WTC11 (cell line): ENCODE measurements at regions not wholly inside any gene's neighbourhood (a gene's known extent, or its start where the extent isn't known, plus 50 kb on each side); places are given as distances from the start of the nearest gene placed in this dataset.

Experiments used
- ATAC-seq: fragments of 200-7000 bp; cut with Tn5 transposase; 2 replicates; pipeline ENCODE4 v1.10.0; 2021; ENCODE audit warnings: mild to moderate bottlenecking, moderate library complexity
- CTCF ChIA-PET: fragments of 300-600 bp; sonication (Branson Sonifier 250); formaldehyde crosslinking; loops from one replicate; lab custom pipeline; 2021; ENCODE audit warnings: antibody characterized with exemption; lab: Charles Lee
- POLR2A ChIA-PET: fragments of 350-600 bp; sonication (Branson Sonifier 250); formaldehyde crosslinking; loops from one replicate; lab custom pipeline; 2021; ENCODE audit warnings: antibody characterized with exemption; lab: Charles Lee
- DNase-seq: peaks from one replicate; pipeline ENCODE4 v3.0.0; 2021; ENCODE audit warnings: low spot score
- H3K27ac Mint-ChIP-seq: 2 replicates; pipeline ENCODE4 v1.8.0; 2021; ENCODE audit warnings: mixed read lengths
- H3K27me3 Mint-ChIP-seq: 2 replicates; pipeline ENCODE4 v1.8.0; 2021; ENCODE audit warnings: low read depth, mild to moderate bottlenecking, moderate library complexity, mixed read lengths
- H3K36me3 Mint-ChIP-seq: 2 replicates; pipeline ENCODE4 v1.8.0; 2021; ENCODE audit warnings: mixed read lengths
- H3K4me1 Mint-ChIP-seq: 2 replicates; pipeline ENCODE4 v1.8.0; 2022; ENCODE audit warnings: mixed read lengths
- H3K4me3 Mint-ChIP-seq: 2 replicates; pipeline ENCODE4 v1.8.0; 2021; ENCODE audit warnings: mild to moderate bottlenecking, moderate library complexity, mixed read lengths
- H3K9me3 Mint-ChIP-seq: 2 replicates; pipeline ENCODE4 v1.8.0; 2021; ENCODE audit warnings: mixed read lengths
- EMX1 ChIP-seq: fragments of 250-450 bp; sonication (Bioruptor Pico); IDR thresholded peaks from 2 replicates; pipeline ENCODE4 v1.8.0; 2021; ENCODE audit warnings: mild to moderate bottlenecking
- JUN ChIP-seq: sonication (generic); formaldehyde crosslinking; IDR thresholded peaks from 2 replicates; pipeline ENCODE4 v1.8.0; 2023; ENCODE audit warnings: mild to moderate bottlenecking, missing genetic modification reagents
- NFE2L1 ChIP-seq: sonication (generic); formaldehyde crosslinking; IDR thresholded peaks from 2 replicates; pipeline ENCODE4 v1.8.1; 2023; ENCODE audit warnings: missing genetic modification reagents
- SMAD3 ChIP-seq: sonication (generic); formaldehyde crosslinking; IDR thresholded peaks from 2 replicates; pipeline ENCODE4 v1.8.0; 2022; ENCODE audit warnings: missing genetic modification reagents, mild to moderate bottlenecking, borderline replicate concordance
- SP1 ChIP-seq: sonication (generic); formaldehyde crosslinking; conservative IDR thresholded peaks from 2 replicates; pipeline ENCODE4 v1.8.1; 2022; ENCODE audit warnings: missing genetic modification reagents
- TEAD1 ChIP-seq: sonication (generic); formaldehyde crosslinking; IDR thresholded peaks from 2 replicates; pipeline ENCODE4 v1.8.0; 2022; ENCODE audit warnings: mild to moderate bottlenecking, missing genetic modification reagents
- TP53 ChIP-seq: sonication (generic); formaldehyde crosslinking; IDR thresholded peaks from 2 replicates; pipeline ENCODE4 v1.8.1; 2023; ENCODE audit warnings: mild to moderate bottlenecking, missing genetic modification reagents
- ZNF121 ChIP-seq: sonication (generic); formaldehyde crosslinking; IDR thresholded peaks from 2 replicates; pipeline ENCODE4 v1.8.0; 2023; ENCODE audit warnings: missing genetic modification reagents
- ZNF416 ChIP-seq: fragments of 250-450 bp; sonication (Bioruptor Pico); IDR thresholded peaks from 2 replicates; pipeline ENCODE4 v1.9.0; 2021; ENCODE audit warnings: mild to moderate bottlenecking, inconsistent platforms
- TF ChIP-seq, protein P1 (sequence below): fragments of 250-450 bp; sonication (Bioruptor Pico); IDR thresholded peaks from 2 replicates; pipeline ENCODE4 v1.8.0; 2021; ENCODE audit warnings: mild to moderate bottlenecking
- TF ChIP-seq, protein P2 (sequence below): sonication (generic); formaldehyde crosslinking; IDR thresholded peaks from 2 replicates; pipeline ENCODE4 v1.8.1; 2022; ENCODE audit warnings: low read depth, missing genetic modification reagents, borderline replicate concordance
- TF ChIP-seq, protein P3 (sequence below): fragments of 250-450 bp; sonication (Bioruptor Pico); IDR thresholded peaks from 2 replicates; pipeline ENCODE4 v1.9.0; 2021; ENCODE audit warnings: mild to moderate bottlenecking
- TF ChIP-seq, protein P4 (sequence below): sonication (generic); formaldehyde crosslinking; IDR thresholded peaks from 2 replicates; pipeline ENCODE4 v1.8.0; 2023; ENCODE audit warnings: missing genetic modification reagents
- TF ChIP-seq, protein P5 (sequence below): sonication (generic); formaldehyde crosslinking; IDR thresholded peaks from 2 replicates; pipeline ENCODE4 v1.8.1; 2023; ENCODE audit warnings: mild to moderate bottlenecking, moderate library complexity, missing genetic modification reagents
- TF ChIP-seq, protein P6 (sequence below): fragments of 250-450 bp; sonication (Bioruptor Pico); IDR thresholded peaks from 2 replicates; pipeline ENCODE4 v2.1.2; 2022; ENCODE audit warnings: mild to moderate bottlenecking, moderate library complexity
- TF ChIP-seq, protein P7 (sequence below): sonication (generic); formaldehyde crosslinking; IDR thresholded peaks from 2 replicates; pipeline ENCODE4 v1.8.1; 2023; ENCODE audit warnings: mild to moderate bottlenecking, missing genetic modification reagents, moderate library complexity
- TF ChIP-seq, protein P8 (sequence below): fragments of 250-450 bp; sonication (Bioruptor Pico); IDR thresholded peaks from 2 replicates; pipeline ENCODE4 v1.9.0; 2021; ENCODE audit warnings: mild to moderate bottlenecking, borderline replicate concordance

DNA sequence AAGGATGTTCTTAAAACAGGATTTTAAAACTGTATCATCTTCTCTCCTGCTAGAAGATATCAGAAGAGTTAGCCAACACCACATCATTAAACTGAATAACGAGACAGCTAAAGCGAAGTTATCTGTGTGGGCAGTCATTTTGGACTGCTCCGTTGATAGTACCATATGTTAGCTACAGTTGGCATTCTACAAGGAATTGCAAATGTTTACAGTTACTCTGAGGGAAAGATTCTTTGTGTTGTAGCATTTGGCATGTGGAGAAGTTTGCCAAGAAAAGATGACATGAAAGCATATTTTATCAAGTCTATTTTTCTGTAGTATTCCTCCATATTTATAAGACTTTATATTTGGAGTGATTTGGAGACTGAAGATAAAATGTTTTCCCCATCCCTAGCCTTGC, 464.4 kb upstream of the POM121L12 start:
- DNase-seq (no peak), ATAC-seq (no peak)
- Mint-ChIP-seq H3K9me3 (no peaks in the 10 kb centered on the region; the same call in 1 of the 2 replicates), H3K4me1 (no peaks in the 10 kb centered on the region), H3K27ac (no peak overlapping the region), H3K4me3 (no peak overlapping the region), H3K36me3 (no peaks in the 10 kb centered on the region), H3K27me3 (no peaks in the 10 kb centered on the region)
- TF ChIP-seq EMX1 (CRISPR knock-in tag) (no peak), TP53 (CRISPR knock-in tag) (no peak), ZNF416 (CRISPR knock-in tag) (no peak)
- TF ChIP-seq, protein P1, sequence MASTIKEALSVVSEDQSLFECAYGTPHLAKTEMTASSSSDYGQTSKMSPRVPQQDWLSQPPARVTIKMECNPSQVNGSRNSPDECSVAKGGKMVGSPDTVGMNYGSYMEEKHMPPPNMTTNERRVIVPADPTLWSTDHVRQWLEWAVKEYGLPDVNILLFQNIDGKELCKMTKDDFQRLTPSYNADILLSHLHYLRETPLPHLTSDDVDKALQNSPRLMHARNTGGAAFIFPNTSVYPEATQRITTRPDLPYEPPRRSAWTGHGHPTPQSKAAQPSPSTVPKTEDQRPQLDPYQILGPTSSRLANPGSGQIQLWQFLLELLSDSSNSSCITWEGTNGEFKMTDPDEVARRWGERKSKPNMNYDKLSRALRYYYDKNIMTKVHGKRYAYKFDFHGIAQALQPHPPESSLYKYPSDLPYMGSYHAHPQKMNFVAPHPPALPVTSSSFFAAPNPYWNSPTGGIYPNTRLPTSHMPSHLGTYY (CRISPR knock-in tag), result no peak
- TF ChIP-seq, protein P2, sequence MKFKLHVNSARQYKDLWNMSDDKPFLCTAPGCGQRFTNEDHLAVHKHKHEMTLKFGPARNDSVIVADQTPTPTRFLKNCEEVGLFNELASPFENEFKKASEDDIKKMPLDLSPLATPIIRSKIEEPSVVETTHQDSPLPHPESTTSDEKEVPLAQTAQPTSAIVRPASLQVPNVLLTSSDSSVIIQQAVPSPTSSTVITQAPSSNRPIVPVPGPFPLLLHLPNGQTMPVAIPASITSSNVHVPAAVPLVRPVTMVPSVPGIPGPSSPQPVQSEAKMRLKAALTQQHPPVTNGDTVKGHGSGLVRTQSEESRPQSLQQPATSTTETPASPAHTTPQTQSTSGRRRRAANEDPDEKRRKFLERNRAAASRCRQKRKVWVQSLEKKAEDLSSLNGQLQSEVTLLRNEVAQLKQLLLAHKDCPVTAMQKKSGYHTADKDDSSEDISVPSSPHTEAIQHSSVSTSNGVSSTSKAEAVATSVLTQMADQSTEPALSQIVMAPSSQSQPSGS (CRISPR knock-in tag), result no peak
- ChIA-PET CTCF (no interaction called here), POLR2A (no interaction called here)

DNA sequence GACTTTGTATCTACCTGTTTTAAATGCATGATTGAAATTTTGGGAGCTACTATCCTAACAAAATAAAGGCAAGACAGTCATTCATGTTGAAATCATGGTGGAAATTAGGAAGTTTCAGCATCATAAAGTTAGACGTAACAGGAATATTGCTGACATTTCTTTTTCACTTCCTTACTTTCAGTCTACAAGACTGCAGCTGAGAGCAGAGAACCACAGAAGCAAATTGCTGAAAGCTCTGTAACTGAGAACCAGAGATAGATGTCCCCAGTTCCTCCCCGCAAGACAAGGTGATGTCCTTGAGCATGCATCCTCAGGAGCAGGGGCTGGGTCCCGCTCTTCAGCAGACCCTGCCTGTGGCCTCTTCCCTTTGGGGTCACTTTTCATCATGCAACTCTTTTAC, 466.3 kb upstream of the POM121L12 start:
- Mint-ChIP-seq H3K27me3 (no peaks in the 10 kb centered on the region), H3K4me3 (no peak overlapping the region)
- DNase-seq, result no peak
- TF ChIP-seq NFE2L1 (CRISPR knock-in tag) (no peak), JUN (CRISPR knock-in tag) (no peak), ZNF121 (CRISPR knock-in tag) (no peak), TEAD1 (CRISPR knock-in tag) (no peak), SP1 (CRISPR knock-in tag) (no peak), SMAD3 (CRISPR knock-in tag) (no peak)
- TF ChIP-seq, protein P3, sequence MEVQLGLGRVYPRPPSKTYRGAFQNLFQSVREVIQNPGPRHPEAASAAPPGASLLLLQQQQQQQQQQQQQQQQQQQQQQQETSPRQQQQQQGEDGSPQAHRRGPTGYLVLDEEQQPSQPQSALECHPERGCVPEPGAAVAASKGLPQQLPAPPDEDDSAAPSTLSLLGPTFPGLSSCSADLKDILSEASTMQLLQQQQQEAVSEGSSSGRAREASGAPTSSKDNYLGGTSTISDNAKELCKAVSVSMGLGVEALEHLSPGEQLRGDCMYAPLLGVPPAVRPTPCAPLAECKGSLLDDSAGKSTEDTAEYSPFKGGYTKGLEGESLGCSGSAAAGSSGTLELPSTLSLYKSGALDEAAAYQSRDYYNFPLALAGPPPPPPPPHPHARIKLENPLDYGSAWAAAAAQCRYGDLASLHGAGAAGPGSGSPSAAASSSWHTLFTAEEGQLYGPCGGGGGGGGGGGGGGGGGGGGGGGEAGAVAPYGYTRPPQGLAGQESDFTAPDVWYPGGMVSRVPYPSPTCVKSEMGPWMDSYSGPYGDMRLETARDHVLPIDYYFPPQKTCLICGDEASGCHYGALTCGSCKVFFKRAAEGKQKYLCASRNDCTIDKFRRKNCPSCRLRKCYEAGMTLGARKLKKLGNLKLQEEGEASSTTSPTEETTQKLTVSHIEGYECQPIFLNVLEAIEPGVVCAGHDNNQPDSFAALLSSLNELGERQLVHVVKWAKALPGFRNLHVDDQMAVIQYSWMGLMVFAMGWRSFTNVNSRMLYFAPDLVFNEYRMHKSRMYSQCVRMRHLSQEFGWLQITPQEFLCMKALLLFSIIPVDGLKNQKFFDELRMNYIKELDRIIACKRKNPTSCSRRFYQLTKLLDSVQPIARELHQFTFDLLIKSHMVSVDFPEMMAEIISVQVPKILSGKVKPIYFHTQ (CRISPR knock-in tag), result no peak
- TF ChIP-seq, protein P4, sequence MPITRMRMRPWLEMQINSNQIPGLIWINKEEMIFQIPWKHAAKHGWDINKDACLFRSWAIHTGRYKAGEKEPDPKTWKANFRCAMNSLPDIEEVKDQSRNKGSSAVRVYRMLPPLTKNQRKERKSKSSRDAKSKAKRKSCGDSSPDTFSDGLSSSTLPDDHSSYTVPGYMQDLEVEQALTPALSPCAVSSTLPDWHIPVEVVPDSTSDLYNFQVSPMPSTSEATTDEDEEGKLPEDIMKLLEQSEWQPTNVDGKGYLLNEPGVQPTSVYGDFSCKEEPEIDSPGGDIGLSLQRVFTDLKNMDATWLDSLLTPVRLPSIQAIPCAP (CRISPR knock-in tag), result no peak
- TF ChIP-seq, protein P5, sequence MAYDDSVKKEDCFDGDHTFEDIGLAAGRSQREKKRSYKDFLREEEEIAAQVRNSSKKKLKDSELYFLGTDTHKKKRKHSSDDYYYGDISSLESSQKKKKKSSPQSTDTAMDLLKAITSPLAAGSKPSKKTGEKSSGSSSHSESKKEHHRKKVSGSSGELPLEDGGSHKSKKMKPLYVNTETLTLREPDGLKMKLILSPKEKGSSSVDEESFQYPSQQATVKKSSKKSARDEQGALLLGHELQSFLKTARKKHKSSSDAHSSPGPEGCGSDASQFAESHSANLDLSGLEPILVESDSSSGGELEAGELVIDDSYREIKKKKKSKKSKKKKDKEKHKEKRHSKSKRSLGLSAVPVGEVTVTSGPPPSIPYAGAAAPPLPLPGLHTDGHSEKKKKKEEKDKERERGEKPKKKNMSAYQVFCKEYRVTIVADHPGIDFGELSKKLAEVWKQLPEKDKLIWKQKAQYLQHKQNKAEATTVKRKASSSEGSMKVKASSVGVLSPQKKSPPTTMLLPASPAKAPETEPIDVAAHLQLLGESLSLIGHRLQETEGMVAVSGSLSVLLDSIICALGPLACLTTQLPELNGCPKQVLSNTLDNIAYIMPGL (CRISPR knock-in tag), result no peak
- TF ChIP-seq, protein P6, sequence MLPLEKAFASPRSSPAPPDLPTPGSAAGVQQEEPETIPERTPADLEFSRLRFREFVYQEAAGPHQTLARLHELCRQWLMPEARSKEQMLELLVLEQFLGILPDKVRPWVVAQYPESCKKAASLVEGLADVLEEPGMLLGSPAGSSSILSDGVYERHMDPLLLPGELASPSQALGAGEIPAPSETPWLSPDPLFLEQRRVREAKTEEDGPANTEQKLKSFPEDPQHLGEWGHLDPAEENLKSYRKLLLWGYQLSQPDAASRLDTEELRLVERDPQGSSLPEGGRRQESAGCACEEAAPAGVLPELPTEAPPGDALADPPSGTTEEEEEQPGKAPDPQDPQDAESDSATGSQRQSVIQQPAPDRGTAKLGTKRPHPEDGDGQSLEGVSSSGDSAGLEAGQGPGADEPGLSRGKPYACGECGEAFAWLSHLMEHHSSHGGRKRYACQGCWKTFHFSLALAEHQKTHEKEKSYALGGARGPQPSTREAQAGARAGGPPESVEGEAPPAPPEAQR (CRISPR knock-in tag), result no peak
- TF ChIP-seq, protein P2 (CRISPR knock-in tag), result no peak
- TF ChIP-seq, protein P7, sequence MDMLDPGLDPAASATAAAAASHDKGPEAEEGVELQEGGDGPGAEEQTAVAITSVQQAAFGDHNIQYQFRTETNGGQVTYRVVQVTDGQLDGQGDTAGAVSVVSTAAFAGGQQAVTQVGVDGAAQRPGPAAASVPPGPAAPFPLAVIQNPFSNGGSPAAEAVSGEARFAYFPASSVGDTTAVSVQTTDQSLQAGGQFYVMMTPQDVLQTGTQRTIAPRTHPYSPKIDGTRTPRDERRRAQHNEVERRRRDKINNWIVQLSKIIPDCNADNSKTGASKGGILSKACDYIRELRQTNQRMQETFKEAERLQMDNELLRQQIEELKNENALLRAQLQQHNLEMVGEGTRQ (CRISPR knock-in tag), result no peak
- TF ChIP-seq, protein P8, sequence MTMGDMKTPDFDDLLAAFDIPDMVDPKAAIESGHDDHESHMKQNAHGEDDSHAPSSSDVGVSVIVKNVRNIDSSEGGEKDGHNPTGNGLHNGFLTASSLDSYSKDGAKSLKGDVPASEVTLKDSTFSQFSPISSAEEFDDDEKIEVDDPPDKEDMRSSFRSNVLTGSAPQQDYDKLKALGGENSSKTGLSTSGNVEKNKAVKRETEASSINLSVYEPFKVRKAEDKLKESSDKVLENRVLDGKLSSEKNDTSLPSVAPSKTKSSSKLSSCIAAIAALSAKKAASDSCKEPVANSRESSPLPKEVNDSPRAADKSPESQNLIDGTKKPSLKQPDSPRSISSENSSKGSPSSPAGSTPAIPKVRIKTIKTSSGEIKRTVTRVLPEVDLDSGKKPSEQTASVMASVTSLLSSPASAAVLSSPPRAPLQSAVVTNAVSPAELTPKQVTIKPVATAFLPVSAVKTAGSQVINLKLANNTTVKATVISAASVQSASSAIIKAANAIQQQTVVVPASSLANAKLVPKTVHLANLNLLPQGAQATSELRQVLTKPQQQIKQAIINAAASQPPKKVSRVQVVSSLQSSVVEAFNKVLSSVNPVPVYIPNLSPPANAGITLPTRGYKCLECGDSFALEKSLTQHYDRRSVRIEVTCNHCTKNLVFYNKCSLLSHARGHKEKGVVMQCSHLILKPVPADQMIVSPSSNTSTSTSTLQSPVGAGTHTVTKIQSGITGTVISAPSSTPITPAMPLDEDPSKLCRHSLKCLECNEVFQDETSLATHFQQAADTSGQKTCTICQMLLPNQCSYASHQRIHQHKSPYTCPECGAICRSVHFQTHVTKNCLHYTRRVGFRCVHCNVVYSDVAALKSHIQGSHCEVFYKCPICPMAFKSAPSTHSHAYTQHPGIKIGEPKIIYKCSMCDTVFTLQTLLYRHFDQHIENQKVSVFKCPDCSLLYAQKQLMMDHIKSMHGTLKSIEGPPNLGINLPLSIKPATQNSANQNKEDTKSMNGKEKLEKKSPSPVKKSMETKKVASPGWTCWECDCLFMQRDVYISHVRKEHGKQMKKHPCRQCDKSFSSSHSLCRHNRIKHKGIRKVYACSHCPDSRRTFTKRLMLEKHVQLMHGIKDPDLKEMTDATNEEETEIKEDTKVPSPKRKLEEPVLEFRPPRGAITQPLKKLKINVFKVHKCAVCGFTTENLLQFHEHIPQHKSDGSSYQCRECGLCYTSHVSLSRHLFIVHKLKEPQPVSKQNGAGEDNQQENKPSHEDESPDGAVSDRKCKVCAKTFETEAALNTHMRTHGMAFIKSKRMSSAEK (CRISPR knock-in tag), result no peak

More for the DNA sequence above, 466.3 kb upstream of the POM121L12 start:
- Mint-ChIP-seq H3K9me3 (no peaks in the 10 kb centered on the region; the same call in 1 of the 2 replicates), H3K36me3 (no peaks in the 10 kb centered on the region), H3K27ac (no peak overlapping the region), H3K4me1 (no peaks in the 10 kb centered on the region)
- ChIA-PET CTCF (no interaction called here), POLR2A (no interaction called here)
- ATAC-seq, result no peak
